Esophagus squamous epithelium (tissue), 4 donors: ENCODE measurements at regions not wholly inside any gene's neighbourhood (a gene's known extent, or its start where the extent isn't known, plus 50 kb on each side); places are given as distances from the start of the nearest gene placed in this dataset.

ENCODE experiments used
- CTCF ChIP-seq, 6 experiments: fragments of 450-650 bp in 4 of 6; fragments of 200-600 bp in 2 of 6; sonication (generic) in 2 of 6; IDR thresholded peaks; one replicate each; pipeline ENCODE4 v1.5.1; 2016 to 2019; ENCODE audit warnings: antibody characterized with exemption in 6 of 6, mild to moderate bottlenecking in 4 of 6, moderate library complexity in 4 of 6
- POLR2A ChIP-seq, 4 donors: fragments of 450-650 bp; IDR thresholded peaks; one replicate each; pipeline ENCODE4 v1.6.1; 2017; ENCODE audit warnings: antibody characterized with exemption in 4 of 4, mild to moderate bottlenecking in 4 of 4, moderate library complexity in 3 of 4

GRCh38 chr3:168497741-168498140 lies 402.0 kb upstream of the GOLIM4 start:
- TF ChIP-seq CTCF (IDR thresholded peaks at IDR 0.05) (no peak), POLR2A (IDR thresholded peaks at IDR 0.05) (no peak)
